MM.1S (cell line): ENCODE measurements at regions not wholly inside any gene's neighbourhood (a gene's known extent, or its start where the extent isn't known, plus 50 kb on each side); places are given as distances from the start of the nearest gene placed in this dataset.

ENCODE experiments used
- DNase-seq: peaks from one replicate; pipeline ENCODE4 v3.0.0-alpha.2; 2015
- H2AFZ ChIP-seq: fragments of 300-600 bp; sonication (generic); 2 replicates; pipeline ENCODE4 v1.6.0; 2016; ENCODE audit warnings: antibody characterized with exemption, low read length
- H3F3A ChIP-seq: fragments of 300-600 bp; sonication (generic); 2 replicates; pipeline ENCODE4 v1.6.1; 2016; ENCODE audit warnings: mild to moderate bottlenecking, antibody characterized with exemption, low read length, moderate library complexity, mixed read lengths; ENCODE audit not compliant: insufficient read depth
- H3K27ac ChIP-seq: fragments of 300-600 bp; sonication (generic); 2 replicates; pipeline ENCODE4 v1.5.1; 2016; ENCODE audit warnings: mild to moderate bottlenecking, low read length
- H3K27me3 ChIP-seq: fragments of 300-600 bp; sonication (generic); replicated peaks from 2 replicates; pipeline ENCODE4 v1.6.0; 2016; ENCODE audit warnings: low read length; ENCODE audit not compliant: insufficient read depth
- H3K36me3 ChIP-seq: fragments of 300-600 bp; sonication (generic); replicated peaks from 2 replicates; pipeline ENCODE4 v1.6.1; 2016; ENCODE audit warnings: mild to moderate bottlenecking, low read length, mixed read lengths; ENCODE audit not compliant: insufficient read depth
- H3K4me1 ChIP-seq: fragments of 300-600 bp; sonication (generic); 2 replicates; pipeline ENCODE4 v1.6.1; 2016; ENCODE audit warnings: low read length, mixed read lengths
- H3K4me2 ChIP-seq: fragments of 300-600 bp; sonication (generic); 2 replicates; pipeline ENCODE4 v1.6.0; 2016; ENCODE audit warnings: low read depth, low read length
- H3K4me3 ChIP-seq: fragments of 300-600 bp; sonication (generic); 2 replicates; pipeline ENCODE4 v1.5.1; 2016; ENCODE audit warnings: low read length, mixed read lengths
- H3K79me2 ChIP-seq: fragments of 300-600 bp; sonication (generic); 2 replicates; pipeline ENCODE4 v1.6.1; 2016; ENCODE audit warnings: mixed run types, low read length, mixed read lengths
- H3K9ac ChIP-seq: fragments of 300-600 bp; sonication (generic); 2 replicates; pipeline ENCODE4 v1.6.1; 2016; ENCODE audit warnings: low read length, mixed read lengths
- H3K9me2 ChIP-seq: fragments of 300-600 bp; sonication (generic); replicated peaks from 2 replicates; pipeline ENCODE4 v1.6.1; 2016; ENCODE audit warnings: mild to moderate bottlenecking, low read length, mixed read lengths; ENCODE audit not compliant: insufficient read depth
- H3K9me3 ChIP-seq: fragments of 300-600 bp; sonication (generic); replicated peaks from 2 replicates; pipeline ENCODE4 v1.6.1; 2016; ENCODE audit warnings: mild to moderate bottlenecking, low read length, mixed read lengths; ENCODE audit not compliant: insufficient read depth
- H4K20me1 ChIP-seq: fragments of 300-600 bp; sonication (generic); 2 replicates; pipeline ENCODE4 v1.6.1; 2016; ENCODE audit warnings: mild to moderate bottlenecking, low read length, moderate library complexity, mixed read lengths; ENCODE audit not compliant: insufficient read depth
- EZH2 ChIP-seq: fragments of 300-600 bp; sonication (generic); optimal IDR thresholded peaks from 2 replicates; pipeline ENCODE3; 2017; ENCODE audit warnings: low read depth, mild to moderate bottlenecking, antibody characterized with exemption, low read length, mixed read lengths
- EZH2phosphoT487 ChIP-seq: fragments of 300-600 bp; sonication (generic); IDR thresholded peaks from 2 replicates; pipeline ENCODE4 v1.6.1; 2018; ENCODE audit warnings: antibody characterized with exemption, low read length
- TF ChIP-seq, protein P1 (sequence below): fragments of 300-600 bp; sonication (generic); IDR thresholded peaks from 2 replicates; pipeline ENCODE4 v1.5.1; 2016; ENCODE audit warnings: antibody characterized with exemption, low read length, mixed read lengths

DNA sequence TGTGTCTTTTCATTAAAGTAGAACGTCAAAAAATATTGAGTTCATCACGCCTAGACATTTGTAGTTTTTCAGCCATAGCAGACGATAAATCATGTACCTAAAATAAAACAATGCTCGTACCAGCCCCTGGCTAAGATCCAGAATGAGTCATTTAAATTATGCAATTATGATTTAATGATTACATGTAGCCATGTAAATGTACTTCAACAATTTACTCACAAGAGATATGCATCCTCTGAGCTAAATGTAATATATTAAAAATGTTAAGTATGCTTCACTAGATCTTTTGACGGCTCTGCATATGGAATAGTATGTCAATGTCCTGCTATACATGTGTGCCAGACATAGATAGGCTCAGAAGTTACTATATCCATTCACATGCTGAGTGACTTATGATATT, 1077.8 kb downstream of the ARAP2 start:
- no peaks in the 10 kb centered on the region for H3K9me3 ChIP-seq
- H3K36me3 ChIP-seq, result no peaks in the 10 kb centered on the region
- H3F3A ChIP-seq, result no peaks in the 10 kb centered on the region
- TF ChIP-seq EZH2phosphoT487 (no peak), EZH2 (no peak)
- TF ChIP-seq, protein P1, sequence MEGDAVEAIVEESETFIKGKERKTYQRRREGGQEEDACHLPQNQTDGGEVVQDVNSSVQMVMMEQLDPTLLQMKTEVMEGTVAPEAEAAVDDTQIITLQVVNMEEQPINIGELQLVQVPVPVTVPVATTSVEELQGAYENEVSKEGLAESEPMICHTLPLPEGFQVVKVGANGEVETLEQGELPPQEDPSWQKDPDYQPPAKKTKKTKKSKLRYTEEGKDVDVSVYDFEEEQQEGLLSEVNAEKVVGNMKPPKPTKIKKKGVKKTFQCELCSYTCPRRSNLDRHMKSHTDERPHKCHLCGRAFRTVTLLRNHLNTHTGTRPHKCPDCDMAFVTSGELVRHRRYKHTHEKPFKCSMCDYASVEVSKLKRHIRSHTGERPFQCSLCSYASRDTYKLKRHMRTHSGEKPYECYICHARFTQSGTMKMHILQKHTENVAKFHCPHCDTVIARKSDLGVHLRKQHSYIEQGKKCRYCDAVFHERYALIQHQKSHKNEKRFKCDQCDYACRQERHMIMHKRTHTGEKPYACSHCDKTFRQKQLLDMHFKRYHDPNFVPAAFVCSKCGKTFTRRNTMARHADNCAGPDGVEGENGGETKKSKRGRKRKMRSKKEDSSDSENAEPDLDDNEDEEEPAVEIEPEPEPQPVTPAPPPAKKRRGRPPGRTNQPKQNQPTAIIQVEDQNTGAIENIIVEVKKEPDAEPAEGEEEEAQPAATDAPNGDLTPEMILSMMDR, result no peak
- DNase-seq, result no peak
- H3K27ac ChIP-seq, result no peak overlapping the region
- no peaks in the 10 kb centered on the region for H3K79me2 ChIP-seq
- H3K9ac ChIP-seq, result no peak overlapping the region
- no peak overlapping the region for H3K4me2 ChIP-seq
- H3K9me2 ChIP-seq, result no peaks in the 10 kb centered on the region
- H2AFZ ChIP-seq, result no peak overlapping the region
- H3K4me3 ChIP-seq, result no peak overlapping the region
- no peaks in the 10 kb centered on the region for H4K20me1 ChIP-seq
- no peaks in the 10 kb centered on the region for H3K27me3 ChIP-seq
- H3K4me1 ChIP-seq, result no peaks in the 10 kb centered on the region

DNA sequence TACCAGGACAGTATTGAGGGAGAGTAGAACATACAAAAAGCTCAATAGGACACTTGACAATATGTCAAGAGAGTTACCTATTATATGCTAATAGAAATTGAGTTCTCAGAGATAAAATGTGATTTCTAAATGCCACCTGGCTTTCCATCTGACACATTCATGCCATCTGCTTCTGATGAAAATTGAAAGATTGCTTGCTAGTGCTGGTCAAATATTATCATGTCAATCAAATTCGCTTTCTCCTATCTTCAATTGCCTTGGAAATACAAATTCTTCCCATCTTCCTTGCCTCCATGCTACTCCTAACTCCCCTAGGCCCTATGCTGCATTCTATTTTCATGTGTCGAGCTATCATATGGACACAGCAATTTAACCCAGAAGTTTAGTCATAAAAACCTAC, 1076.9 kb downstream of the ARAP2 start:
- H3K4me3 ChIP-seq, result no peak overlapping the region
- H3K27ac ChIP-seq, result no peak overlapping the region
- no peaks in the 10 kb centered on the region for H3K9me3 ChIP-seq
- no peaks in the 10 kb centered on the region for H3F3A ChIP-seq
- no peaks in the 10 kb centered on the region for H3K79me2 ChIP-seq
- no peak overlapping the region for H3K9ac ChIP-seq
- no peaks in the 10 kb centered on the region for H3K9me2 ChIP-seq
- TF ChIP-seq, protein P1, result no peak
- TF ChIP-seq EZH2phosphoT487 (no peak), EZH2 (no peak)
- no peaks in the 10 kb centered on the region for H3K4me1 ChIP-seq
- DNase-seq, result no peak
- no peak overlapping the region for H2AFZ ChIP-seq
- H3K36me3 ChIP-seq, result no peaks in the 10 kb centered on the region
- H3K4me2 ChIP-seq, result no peak overlapping the region
- H4K20me1 ChIP-seq, result no peaks in the 10 kb centered on the region
- H3K27me3 ChIP-seq, result no peaks in the 10 kb centered on the region

DNA sequence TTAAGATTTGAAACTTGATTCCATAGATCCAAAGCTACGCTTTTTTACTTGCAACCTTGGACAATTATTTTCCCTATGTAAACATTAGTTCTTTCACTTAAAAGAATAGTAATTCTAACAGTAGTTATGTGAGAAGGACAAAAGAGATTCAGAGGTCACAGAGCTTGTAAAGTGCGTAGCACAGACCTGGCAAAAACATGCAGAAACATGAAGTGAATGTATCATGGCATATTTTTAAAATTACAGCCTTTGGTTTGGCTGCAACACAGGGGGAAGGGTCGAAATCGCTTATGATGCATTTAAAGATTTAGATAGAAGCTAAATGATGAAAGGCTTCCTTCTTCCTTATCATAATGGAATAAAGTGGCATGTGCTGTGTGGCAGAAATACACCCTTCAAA, 1068.8 kb downstream of the ARAP2 start:
- Histone ChIP-seq H3K9me2 (no peaks in the 10 kb centered on the region), H3K27ac (no peak overlapping the region), H4K20me1 (no peaks in the 10 kb centered on the region), H3K9me3 (no peaks in the 10 kb centered on the region), H3F3A (no peaks in the 10 kb centered on the region), H3K9ac (no peak overlapping the region), H2AFZ (no peak overlapping the region), H3K4me3 (no peak overlapping the region), H3K4me2 (no peak overlapping the region), H3K36me3 (no peaks in the 10 kb centered on the region), H3K4me1 (no peaks in the 10 kb centered on the region), H3K27me3 (no peaks in the 10 kb centered on the region), H3K79me2 (no peaks in the 10 kb centered on the region)
- DNase-seq, result no peak
- TF ChIP-seq EZH2phosphoT487, result no peak

DNA sequence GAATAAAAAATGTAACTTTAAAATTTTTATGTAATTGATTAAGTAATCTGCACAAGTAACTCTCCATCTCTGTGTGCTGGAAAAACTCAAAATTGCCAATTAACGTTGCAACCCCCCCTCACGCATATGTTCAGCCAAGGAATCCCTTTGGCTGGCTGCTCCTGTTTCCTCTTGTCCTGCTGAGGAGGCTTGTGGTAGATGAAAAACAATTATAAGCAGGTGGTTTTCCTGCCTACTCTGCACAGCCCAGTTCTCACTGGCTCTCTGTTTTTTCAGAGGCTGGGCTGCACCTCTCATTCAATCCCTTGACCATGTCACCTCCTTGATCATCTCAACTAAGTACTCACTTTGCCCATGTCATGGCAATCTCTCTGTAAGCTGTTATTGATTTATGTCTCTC, 1068.4 kb downstream of the ARAP2 start:
- Histone ChIP-seq H2AFZ (no peak overlapping the region), H3F3A (no peaks in the 10 kb centered on the region), H3K4me1 (no peaks in the 10 kb centered on the region), H3K4me3 (no peak overlapping the region), H3K9me2 (no peaks in the 10 kb centered on the region), H3K27ac (no peak overlapping the region), H4K20me1 (no peaks in the 10 kb centered on the region), H3K36me3 (no peaks in the 10 kb centered on the region), H3K79me2 (no peaks in the 10 kb centered on the region), H3K9ac (no peak overlapping the region), H3K4me2 (no peak overlapping the region), H3K27me3 (no peaks in the 10 kb centered on the region), H3K9me3 (no peaks in the 10 kb centered on the region)
- TF ChIP-seq EZH2 (no peak), EZH2phosphoT487 (no peak)
- TF ChIP-seq, protein P1, result no peak
- no peak for DNase-seq
